Liver (tissue), 8 donors: ENCODE measurements at regions not wholly inside any gene's neighbourhood (a gene's known extent, or its start where the extent isn't known, plus 50 kb on each side); places are given as distances from the start of the nearest gene placed in this dataset.

ENCODE experiments used
- DNase-seq: peaks from one replicate; pipeline ENCODE4 v3.0.0-alpha.2; 2017; ENCODE audit warnings: low spot score
- H3K27ac ChIP-seq, 2 donors: one replicate each; pipeline ENCODE4 v1.7.0; 2013; ENCODE audit warnings: inconsistent platforms in 2 of 2, low read length in 2 of 2, control low read depth in 1 of 2, low read depth in 1 of 2, mild to moderate bottlenecking in 1 of 2
- H3K27me3 ChIP-seq, 4 donors: one replicate each; pipeline versions ENCODE4 v1.6.1 to v1.7.0; 2013; ENCODE audit warnings: low read length in 3 of 4, inconsistent platforms in 1 of 4, mild to moderate bottlenecking in 1 of 4, moderate library complexity in 1 of 4; ENCODE audit not compliant: control insufficient read depth in 4 of 4, insufficient read depth in 4 of 4
- H3K36me3 ChIP-seq, 4 donors: one replicate each; pipeline versions ENCODE4 v1.6.1 to v1.7.0; 2013; ENCODE audit warnings: low read length in 3 of 4, mild to moderate bottlenecking in 3 of 4, low read depth in 1 of 4, moderate library complexity in 1 of 4; ENCODE audit not compliant: control insufficient read depth in 4 of 4, insufficient read depth in 3 of 4
- H3K4me1 ChIP-seq, 4 donors: one replicate each; pipeline versions ENCODE4 v1.6.1 to v1.7.0; 2013; ENCODE audit warnings: low read length in 3 of 4, mild to moderate bottlenecking in 3 of 4, moderate library complexity in 1 of 4; ENCODE audit not compliant: control insufficient read depth in 4 of 4, insufficient read depth in 4 of 4
- H3K4me3 ChIP-seq, 3 donors: one replicate each; pipeline versions ENCODE4 v1.6.1 to v1.7.0; 2013; ENCODE audit warnings: low read length in 3 of 3, control low read depth in 1 of 3, low read depth in 1 of 3, mild to moderate bottlenecking in 1 of 3
- H3K9ac ChIP-seq, 2 donors: one replicate each; pipeline ENCODE4 v1.7.0; 2013; ENCODE audit warnings: low read length in 2 of 2, mild to moderate bottlenecking in 2 of 2, moderate library complexity in 2 of 2, control low read depth in 1 of 2, low read depth in 1 of 2
- H3K9me3 ChIP-seq, 4 donors: one replicate each; pipeline versions ENCODE4 v1.6.1 to v1.7.0; 2013; ENCODE audit warnings: low read length in 3 of 4; ENCODE audit not compliant: control insufficient read depth in 4 of 4
- ATF3 ChIP-seq: IDR thresholded peaks from 2 replicates; pipeline ENCODE4 v1.6.1; 2016; ENCODE audit warnings: antibody characterized with exemption
- EGR1 ChIP-seq, 2 donors: IDR thresholded peaks; 2 replicates each; pipeline ENCODE4 v1.6.1; 2016 to 2018; ENCODE audit warnings: antibody characterized with exemption in 2 of 2, low read depth in 2 of 2
- FOXA1 ChIP-seq: IDR thresholded peaks from 2 replicates; pipeline ENCODE4 v1.6.1; 2016; ENCODE audit warnings: antibody characterized with exemption
- GABPA ChIP-seq, 2 donors: IDR thresholded peaks in 1 of 2; conservative IDR thresholded peaks in 1 of 2; 2 replicates each; pipeline ENCODE4 v1.6.1; 2016; ENCODE audit warnings: antibody characterized with exemption in 2 of 2, mild to moderate bottlenecking in 1 of 2, moderate library complexity in 1 of 2
- HNF4A ChIP-seq, 2 donors: conservative IDR thresholded peaks; 2 replicates each; pipeline ENCODE4 v1.6.1; 2016; ENCODE audit warnings: antibody characterized with exemption in 2 of 2, mild to moderate bottlenecking in 2 of 2
- HNF4G ChIP-seq: IDR thresholded peaks from 2 replicates; pipeline ENCODE4 v1.6.1; 2016; ENCODE audit warnings: antibody characterized with exemption
- JUND ChIP-seq, 2 donors: IDR thresholded peaks; 2 replicates each; pipeline ENCODE4 v1.6.1; 2016; ENCODE audit warnings: antibody characterized with exemption in 2 of 2
- NR2F2 ChIP-seq: IDR thresholded peaks from 2 replicates; pipeline ENCODE4 v1.6.1; 2016; ENCODE audit warnings: antibody characterized with exemption
- RAD21 ChIP-seq, 2 donors: IDR thresholded peaks; 2 replicates each; pipeline ENCODE4 v1.6.1; 2016; ENCODE audit warnings: antibody characterized with exemption in 2 of 2, mild to moderate bottlenecking in 2 of 2
- RXRA ChIP-seq, 2 donors: IDR thresholded peaks; 2 replicates each; pipeline ENCODE4 v1.6.1; 2017 to 2018; ENCODE audit warnings: antibody characterized with exemption in 2 of 2, mild to moderate bottlenecking in 1 of 2
- SP1 ChIP-seq: IDR thresholded peaks from 2 replicates; pipeline ENCODE4 v1.6.1; 2018; ENCODE audit warnings: antibody characterized with exemption, mild to moderate bottlenecking
- TAF1 ChIP-seq: conservative IDR thresholded peaks from 2 replicates; pipeline ENCODE4 v1.6.1; 2016; ENCODE audit warnings: antibody characterized with exemption, mild to moderate bottlenecking
- YY1 ChIP-seq: IDR thresholded peaks from 2 replicates; pipeline ENCODE4 v1.6.1; 2016; ENCODE audit warnings: antibody characterized with exemption, mild to moderate bottlenecking
- ZBTB33 ChIP-seq: IDR thresholded peaks from 2 replicates; pipeline ENCODE4 v1.6.1; 2016; ENCODE audit warnings: antibody characterized with exemption
- WGBS: extraction: QIAGEN DNeasy Blood & Tissue Kit; methylation state at CpG from one replicate; pipeline ENCODE4 v1.1.7; 2013; 5-methylcytosine and 5-hydroxymethylcytosine counted together
- TF ChIP-seq, protein P1 (sequence below): IDR thresholded peaks from 2 replicates; pipeline ENCODE4 v1.6.1; 2016; ENCODE audit warnings: antibody characterized with exemption
- TF ChIP-seq, protein P2 (sequence below): fragments of 150-350 bp; IDR thresholded peaks from 2 replicates; pipeline ENCODE4 v1.5.1; 2017; ENCODE audit warnings: improper control_type of control experiment, low read depth, low read length; ENCODE audit not compliant: missing input control
- donor health status: healthy.
- donor health status: healthy.
- donor health status: healthy.
- donor health status: healthy.
- donor health status: healthy.

- Histone ChIP-seq H3K9ac (no peak overlapping the region), H3K36me3 (no peaks in the 10 kb centered on the region), H3K4me1 (no peaks in the 10 kb centered on the region), H3K4me3 (no peak overlapping the region), H3K27me3 (no peaks in the 10 kb centered on the region), H3K27ac (no peak overlapping the region), H3K9me3 (no peaks in the 10 kb centered on the region)
- TF ChIP-seq ATF3: no peak
- no peak for TF ChIP-seq GABPA (IDR thresholded peaks at IDR 0.05 in 1 of 2, conservative IDR thresholded peaks at IDR 0.05 in 1 of 2)
- TF ChIP-seq ZBTB33: no peak
- TF ChIP-seq, protein P1, sequence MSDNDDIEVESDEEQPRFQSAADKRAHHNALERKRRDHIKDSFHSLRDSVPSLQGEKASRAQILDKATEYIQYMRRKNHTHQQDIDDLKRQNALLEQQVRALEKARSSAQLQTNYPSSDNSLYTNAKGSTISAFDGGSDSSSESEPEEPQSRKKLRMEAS: no peak
- TF ChIP-seq NR2F2: no peak
- no peak for TF ChIP-seq EGR1 (IDR thresholded peaks at IDR 0.05; ENCODE audit: low read depth in 2 of 2)
- TF ChIP-seq JUND (IDR thresholded peaks at IDR 0.05): no peak
- no peak for TF ChIP-seq FOXA1
- no peak for TF ChIP-seq RXRA (IDR thresholded peaks at IDR 0.05)
- no peak for TF ChIP-seq YY1
- TF ChIP-seq HNF4G: no peak
- no peak for TF ChIP-seq TAF1
- no peak for TF ChIP-seq RAD21 (IDR thresholded peaks at IDR 0.05)
- no peak for TF ChIP-seq SP1
- no peak for TF ChIP-seq HNF4A (conservative IDR thresholded peaks at IDR 0.05)
- TF ChIP-seq, protein P2, sequence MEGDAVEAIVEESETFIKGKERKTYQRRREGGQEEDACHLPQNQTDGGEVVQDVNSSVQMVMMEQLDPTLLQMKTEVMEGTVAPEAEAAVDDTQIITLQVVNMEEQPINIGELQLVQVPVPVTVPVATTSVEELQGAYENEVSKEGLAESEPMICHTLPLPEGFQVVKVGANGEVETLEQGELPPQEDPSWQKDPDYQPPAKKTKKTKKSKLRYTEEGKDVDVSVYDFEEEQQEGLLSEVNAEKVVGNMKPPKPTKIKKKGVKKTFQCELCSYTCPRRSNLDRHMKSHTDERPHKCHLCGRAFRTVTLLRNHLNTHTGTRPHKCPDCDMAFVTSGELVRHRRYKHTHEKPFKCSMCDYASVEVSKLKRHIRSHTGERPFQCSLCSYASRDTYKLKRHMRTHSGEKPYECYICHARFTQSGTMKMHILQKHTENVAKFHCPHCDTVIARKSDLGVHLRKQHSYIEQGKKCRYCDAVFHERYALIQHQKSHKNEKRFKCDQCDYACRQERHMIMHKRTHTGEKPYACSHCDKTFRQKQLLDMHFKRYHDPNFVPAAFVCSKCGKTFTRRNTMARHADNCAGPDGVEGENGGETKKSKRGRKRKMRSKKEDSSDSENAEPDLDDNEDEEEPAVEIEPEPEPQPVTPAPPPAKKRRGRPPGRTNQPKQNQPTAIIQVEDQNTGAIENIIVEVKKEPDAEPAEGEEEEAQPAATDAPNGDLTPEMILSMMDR: no peak
- DNase-seq: no peak
- 75% methylated on average over 5 of the region's 5 CpGs for WGBS
Measured at GRCh38 chr4:155122382-155122781, 86.1 kb upstream of the NPY2R start.

- no peaks in the 10 kb centered on the region for H3K36me3 ChIP-seq
- DNase-seq: no peak
- no peak overlapping the region for H3K9ac ChIP-seq
- H3K4me1 ChIP-seq: no peaks in the 10 kb centered on the region
- H3K27me3 ChIP-seq: no peaks in the 10 kb centered on the region
- H3K4me3 ChIP-seq: no peak overlapping the region
- peak; percentile 18 for TF ChIP-seq NR2F2
- no peak for TF ChIP-seq RXRA (IDR thresholded peaks at IDR 0.05)
- TF ChIP-seq, protein P2: no peak
- no peak for TF ChIP-seq YY1
- H3K9me3 ChIP-seq: no peaks in the 10 kb centered on the region
- no peak overlapping the region for H3K27ac ChIP-seq
Measured at GRCh38 chr4:155134136-155134535, 74.3 kb upstream of the NPY2R start.
